GM19463 (cell line): ENCODE measurements at regions not wholly inside any gene's neighbourhood (a gene's known extent, or its start where the extent isn't known, plus 50 kb on each side); places are given as distances from the start of the nearest gene placed in this dataset.

Experiments
- ATAC-seq: cut with Tn5 transposase; IDR thresholded peaks from one replicate; pipeline ENCODE4 v1.9.1; 2021; ENCODE audit warnings: mild to moderate bottlenecking, moderate library complexity; ENCODE audit not compliant: unreplicated experiment

DNA sequence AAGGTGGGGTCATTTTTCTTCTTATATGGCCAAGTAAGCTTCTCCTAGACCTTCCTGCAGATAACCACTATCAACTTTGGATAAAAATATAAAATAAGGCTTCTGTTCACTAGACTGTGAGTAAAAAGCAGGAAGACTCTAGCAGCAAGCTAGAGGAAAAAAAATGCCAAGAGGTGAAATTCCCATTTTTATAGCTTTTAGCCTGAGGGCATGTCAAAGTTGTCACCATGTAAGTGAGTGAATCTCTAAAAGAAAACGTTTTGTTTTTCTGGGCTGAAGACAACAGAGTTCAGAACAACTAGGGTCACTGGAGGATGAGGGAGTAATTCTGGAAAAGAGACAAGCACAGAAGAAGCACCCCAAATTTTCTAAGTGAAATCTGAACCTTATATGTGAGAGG is 143.9 kb upstream of the DIO3 start:
- no peak for ATAC-seq

DNA sequence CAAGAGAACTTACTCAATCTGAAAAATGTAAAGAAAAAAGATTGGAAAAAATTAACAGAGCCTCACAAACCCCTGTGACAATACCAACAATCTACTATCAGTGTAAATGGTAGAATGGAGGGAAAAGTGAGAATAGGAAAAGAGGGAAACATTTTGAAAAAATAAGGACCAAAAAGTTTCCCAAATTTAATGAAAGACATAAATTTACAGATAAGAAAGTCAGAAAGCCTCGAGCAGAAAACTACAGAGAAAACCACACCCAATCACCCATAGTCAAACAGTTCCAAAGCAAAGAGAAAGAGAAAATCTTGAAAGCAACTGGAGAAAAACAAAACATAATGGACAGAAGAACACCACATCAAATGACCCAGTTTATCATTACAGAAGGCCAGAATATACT is 142.7 kb upstream of the DIO3 start:
- no peak for ATAC-seq

DNA sequence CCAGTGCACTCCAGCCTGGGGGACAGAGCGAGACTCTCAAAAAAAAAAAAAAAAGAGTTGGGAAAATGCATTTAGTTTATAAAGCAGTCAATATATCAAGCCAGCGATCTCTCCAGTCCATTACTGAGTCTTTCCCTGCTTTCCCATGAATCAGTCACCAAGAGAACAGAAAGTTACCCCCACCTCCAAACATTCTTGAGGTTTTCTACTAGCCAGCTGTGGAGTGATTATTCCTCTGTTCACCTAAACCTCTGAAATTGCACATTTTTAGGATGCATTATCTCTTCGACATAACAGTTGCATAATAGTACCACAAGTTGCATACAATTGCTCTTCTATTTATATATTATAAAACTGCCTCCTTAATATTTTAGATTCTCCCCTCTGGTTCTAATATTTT is 134.8 kb upstream of the DIO3 start:
- no peak for ATAC-seq

DNA sequence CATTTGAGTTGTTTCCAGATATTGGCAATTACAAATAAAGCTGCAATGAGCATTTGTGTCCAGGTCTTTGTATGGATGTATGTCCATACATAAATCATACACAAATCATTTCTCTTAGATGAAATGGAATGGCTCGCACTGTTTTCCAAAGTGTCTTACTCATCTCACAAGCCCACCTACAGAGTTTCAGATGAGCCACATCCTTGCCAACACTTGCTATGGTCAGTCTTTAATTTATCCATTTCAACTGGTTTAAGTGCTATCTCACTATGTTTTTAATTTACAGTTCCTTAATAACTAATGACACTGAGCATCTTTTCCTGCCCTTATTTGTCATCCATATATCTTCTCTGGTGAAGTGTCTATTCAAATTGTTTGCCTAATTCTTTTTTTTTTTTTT is 132.9 kb upstream of the DIO3 start:
- no peak for ATAC-seq

DNA sequence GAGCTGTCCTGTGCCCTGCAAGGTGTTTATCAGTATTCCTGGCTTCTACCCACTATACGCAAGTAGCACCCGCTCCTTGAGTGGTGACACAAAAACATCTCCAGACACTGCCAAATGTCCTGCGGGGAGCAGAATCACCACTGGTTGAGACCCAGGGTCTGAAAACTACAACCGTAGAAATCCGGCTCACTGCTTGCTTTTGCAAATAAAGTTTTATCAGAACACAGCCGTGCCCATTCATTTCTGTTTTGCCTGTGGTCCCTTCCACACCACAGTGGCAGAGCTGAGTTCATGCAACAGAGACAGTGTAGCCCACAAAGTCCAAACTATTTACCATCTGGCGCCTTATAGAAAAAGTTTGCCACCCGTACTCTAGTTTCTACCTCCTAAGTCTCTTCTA is 125.7 kb upstream of the DIO3 start:
- no peak for ATAC-seq

DNA sequence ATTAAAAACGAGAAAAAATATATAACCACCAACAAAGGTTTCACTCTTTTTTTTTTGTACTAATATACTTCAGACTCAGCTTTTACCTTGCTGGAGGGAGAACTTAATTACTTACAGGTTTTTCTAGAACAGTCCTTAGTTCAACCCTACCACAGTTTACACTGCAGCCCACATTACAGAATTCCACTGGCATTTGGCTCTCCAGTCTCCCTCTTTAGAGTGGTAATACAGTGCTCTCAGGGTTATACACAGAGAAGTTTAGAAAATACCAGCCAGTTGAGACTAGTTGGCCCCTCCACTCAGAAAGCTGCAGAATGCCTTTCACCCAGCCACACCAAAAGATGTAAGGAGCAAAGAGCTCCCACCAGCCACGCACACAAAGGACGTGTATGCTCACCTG is 122.3 kb upstream of the DIO3 start:
- no peak for ATAC-seq

DNA sequence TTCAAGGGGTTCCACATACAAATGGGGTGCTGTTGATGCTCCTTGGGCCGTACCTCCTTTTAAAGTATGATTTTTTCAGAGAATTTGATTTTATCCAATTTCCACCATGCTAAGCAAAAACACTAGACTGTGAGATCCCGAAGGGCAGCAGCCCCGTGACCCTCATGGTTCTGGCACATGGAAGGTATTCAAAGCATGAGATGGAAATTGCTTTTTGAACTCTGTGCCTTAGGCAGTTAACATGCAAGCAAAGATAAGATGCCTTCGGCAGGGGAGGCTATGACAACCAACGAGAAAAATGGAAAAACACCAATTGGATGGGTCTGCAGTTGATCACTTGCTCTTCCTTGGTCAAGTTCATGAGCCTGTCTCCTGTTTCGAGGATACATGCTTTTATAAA is 120.8 kb upstream of the DIO3 start:
- ATAC-seq: no peak

DNA sequence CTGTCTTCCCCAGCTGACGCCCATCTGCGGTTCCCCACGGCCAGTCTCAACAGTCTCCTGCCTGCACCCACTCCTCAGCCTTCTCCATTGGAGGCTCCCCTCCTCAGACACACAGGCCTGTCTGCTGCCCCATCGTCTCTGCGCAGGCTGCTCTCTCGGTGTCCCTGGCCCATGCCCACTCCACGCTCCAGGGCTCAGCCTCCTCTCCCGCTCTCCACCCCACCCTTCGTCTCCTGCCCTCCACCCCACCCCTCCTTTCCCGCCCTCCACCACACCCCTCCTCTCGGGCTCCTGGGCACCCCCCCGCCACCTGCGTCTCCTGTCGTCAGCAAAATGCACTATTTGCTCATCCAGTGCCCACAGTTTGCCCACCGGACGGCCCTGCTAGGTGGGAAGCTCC is 119.6 kb upstream of the DIO3 start:
- ATAC-seq: no peak

DNA sequence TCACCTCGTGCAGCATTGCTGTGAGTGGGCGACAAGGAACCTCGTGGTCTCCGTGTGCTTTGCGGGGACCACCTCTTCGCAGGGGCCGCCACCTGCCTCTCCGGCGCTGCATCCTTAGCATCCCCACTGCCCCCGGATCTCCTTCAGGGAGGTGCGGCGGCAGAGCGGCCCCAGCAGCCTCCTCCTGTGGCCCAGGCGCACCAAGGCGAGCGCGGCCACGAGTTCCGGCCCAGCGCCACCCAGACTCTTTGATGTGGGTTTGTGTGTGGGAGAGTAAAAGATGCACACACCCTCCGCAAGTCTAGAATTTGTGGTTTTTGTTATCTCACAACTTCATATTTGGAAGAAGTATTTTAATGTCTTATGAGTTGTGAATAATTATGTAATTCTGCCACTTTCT is 118.8 kb upstream of the DIO3 start:
- ATAC-seq: no peak

DNA sequence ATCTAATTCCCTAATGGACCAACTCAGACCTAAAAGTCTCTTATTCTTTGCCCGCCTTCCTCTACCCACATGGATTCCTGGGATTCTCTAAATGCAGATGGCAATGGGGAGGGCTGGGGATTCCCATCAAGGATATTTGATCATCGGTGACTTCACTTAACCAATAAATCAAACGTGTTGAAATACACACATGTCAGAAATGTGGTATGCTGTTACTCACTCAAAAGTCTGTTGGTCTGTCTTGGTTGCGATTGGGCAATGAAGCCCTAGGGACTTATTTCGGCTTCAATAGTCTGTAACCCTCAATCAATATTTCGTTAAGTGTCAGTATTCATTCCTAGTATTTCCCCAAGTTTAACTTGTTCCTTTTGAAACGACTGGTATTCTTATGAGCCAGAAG is 117.2 kb upstream of the DIO3 start:
- ATAC-seq: no peak

DNA sequence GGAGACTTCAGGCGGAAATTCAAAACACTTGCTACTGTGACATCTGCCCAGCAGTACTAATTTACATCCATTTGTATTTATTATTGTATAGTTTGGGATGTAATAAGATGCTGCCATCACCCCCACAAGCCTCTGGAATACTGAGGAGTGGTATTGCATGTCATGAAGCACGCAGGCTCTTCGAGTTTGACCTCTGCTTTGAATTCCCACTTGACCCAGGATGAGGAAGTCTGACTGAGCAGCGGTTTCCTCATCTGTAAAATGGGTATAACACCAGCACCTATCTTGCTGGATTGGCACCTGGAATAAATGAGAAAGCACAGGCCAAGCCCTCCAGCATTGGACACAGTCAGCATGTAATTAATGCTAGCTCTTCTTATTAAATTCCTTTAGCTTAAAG is 116.0 kb upstream of the DIO3 start:
- no peak for ATAC-seq

DNA sequence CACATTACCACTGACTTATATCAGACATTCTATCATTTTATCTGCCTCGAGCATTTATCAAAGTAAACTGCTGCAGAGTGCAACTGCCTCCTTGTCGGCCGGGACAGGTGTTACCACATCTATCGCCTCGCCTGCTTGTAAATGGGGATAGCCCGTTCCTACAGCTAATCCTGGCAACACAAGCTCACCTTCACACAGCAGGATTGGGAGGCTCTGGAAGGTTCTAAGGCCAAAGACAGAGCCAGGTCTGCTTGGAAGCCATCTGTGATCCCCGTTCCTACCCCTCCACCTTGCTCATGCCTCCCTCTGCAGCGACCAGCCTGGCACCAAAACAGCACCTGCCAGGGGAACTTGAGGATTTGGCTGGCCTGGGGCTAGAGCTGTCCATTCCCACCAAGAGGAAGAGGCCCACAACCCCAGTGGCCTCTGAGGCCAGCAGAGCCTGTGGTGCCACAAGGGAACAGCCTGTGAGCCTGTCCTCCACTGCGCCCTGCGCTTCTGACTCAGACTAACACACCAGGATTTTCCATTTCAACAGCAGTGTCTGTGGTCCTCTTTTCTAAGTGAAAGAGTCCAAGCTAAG is 114.8 kb upstream of the DIO3 start:
- ATAC-seq: no peak

DNA sequence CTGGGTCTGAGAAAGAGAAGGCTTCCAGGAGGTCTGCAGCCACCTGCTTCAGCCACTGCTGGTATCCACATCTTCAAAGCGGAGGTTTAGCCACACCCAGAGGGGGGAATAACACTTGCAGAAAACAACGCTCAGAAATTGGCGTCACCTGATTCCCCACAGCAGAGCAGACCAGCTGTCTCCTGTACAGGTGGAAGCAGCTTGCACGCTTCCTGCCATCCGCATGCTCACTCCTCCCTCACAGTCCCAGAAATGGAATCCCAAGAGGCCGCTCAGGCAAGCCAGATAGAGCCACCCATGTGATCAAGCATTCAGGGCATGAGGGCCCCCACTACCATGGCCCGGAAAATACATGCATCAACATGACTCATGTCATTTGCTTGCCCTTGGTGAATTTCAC is 112.2 kb upstream of the DIO3 start:
- ATAC-seq: no peak

DNA sequence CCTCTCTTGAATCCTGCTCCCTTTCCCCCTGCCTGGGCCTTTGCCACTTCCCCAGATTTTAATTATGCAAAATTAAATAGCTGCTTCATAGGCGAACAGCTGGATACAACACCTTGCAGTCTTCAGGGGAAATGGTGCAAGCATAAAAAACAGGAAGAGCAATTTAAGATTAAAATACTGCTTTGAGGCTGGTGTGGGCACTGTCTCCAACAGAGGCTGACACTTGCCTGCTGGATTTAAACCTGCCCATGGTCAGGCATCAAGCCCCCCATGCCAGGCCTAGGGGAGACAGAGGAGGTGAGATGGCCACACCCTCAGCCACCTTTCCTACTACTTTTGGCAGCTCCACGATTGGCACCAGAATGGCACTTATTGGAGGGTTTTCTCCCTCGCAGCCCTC is 110.1 kb upstream of the DIO3 start:
- no peak for ATAC-seq

DNA sequence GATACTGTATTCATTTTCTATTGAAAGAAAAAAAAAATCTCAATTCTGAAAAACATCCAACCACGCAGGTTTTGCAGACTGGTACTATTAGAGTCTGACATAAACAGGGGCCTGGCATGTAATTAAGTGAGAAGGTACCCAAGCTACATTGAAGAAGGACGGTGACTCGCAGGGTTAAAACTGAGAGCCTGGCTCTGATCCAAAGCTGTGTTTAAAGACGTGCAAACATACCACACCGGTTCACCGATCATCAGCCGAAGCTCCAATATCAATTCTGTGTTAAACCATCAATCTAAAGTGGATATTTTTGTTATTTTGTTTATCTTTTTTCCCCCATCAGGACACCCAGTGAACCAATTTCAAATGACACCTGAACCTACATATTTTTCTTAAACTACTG is 108.1 kb upstream of the DIO3 start:
- ATAC-seq: no peak

DNA sequence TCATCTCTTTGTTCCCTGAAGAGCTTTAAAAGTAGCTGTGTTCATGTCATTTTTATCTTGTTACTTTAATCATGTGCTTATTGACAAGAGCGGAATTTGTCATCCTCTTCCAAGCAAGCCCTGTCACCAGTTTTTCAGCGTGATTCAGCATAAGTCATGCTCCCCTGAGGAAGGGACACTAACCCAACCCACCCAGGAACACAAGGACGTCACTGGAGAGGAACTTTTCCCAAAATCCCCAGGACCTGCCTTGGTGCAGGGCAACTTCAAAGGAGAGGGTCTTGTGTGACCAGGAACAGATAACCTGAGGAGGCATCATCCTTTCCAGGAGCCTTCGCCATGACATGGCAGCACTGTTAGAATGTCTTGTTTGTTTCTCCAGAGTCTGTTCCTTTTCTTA is 107.1 kb upstream of the DIO3 start:
- no peak for ATAC-seq

DNA sequence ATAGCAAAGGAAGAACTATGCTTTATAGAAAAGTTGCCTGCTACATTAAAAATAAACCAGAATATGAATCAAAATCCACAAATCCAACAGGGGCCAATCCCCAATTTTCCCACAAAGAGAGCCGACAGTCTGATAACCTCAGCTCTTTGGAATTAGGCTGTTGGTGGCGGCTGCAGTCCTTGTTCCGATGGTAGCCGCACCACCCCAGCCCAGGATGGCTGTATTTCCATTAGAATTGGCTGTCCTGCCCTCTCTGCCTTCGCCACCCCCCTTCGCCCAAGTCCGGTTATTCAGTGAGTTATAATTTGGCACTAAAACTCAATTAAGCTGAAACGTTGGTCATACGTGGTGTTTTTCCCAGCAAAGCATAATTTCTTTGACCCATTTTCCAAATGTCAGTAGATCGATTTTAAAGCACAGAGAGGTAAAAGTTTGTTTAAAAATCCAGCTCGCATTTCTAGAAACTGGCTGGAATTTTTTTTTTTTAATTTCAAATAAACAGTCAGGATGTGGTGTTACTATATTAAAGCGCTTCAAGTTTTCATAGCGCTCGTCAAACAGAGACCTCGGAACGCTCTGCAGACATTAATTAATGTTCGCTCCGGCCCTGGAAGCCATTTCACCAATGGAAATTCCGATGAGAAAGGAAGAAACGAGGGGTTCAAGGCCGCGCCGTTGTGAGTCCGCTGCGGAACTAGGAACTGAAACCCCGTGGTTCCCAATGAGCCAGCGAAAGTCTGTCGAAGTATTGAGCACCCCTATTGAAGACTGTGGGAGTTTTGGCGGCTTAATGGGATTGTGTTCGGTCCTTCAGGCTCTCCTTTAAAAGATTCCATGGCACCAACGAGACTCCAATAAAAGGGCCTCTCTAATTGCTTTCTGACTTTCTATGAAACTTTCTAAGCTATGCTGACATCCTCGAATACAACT is 104.8 kb upstream of the DIO3 start:
- ATAC-seq: no peak

DNA sequence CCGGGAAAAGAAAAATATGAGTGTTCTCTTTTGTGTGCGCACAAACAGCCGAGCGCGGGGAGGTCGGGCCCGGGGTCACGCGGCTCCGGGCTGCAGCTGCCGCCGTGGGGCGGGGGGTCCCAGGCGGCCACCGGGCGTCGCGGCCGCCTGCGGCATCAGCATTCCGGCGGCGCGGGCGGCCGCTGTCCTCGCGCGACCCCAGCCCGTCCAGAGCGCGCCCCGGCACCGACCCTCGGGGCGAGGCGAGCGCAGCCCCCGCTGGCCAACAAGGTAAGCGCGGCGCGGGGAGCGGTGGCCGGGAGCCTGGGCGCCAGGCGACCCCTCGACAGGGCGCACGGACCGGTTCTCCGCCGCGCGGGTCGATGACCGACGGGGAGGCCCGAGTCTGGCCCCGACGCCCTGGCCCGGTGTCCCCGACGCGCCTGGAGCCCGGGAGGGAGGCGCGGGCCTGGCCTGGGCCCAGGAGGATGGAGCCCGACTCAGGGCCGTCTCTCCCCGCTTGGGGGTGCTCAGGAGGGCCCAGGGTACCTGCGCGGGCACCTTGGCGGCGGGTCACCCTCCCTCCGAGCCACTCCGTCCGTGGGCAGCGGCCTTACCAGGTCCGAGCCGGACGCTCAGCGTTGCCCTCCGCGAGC is 103.9 kb upstream of the DIO3 start:
- ATAC-seq: no peak

DNA sequence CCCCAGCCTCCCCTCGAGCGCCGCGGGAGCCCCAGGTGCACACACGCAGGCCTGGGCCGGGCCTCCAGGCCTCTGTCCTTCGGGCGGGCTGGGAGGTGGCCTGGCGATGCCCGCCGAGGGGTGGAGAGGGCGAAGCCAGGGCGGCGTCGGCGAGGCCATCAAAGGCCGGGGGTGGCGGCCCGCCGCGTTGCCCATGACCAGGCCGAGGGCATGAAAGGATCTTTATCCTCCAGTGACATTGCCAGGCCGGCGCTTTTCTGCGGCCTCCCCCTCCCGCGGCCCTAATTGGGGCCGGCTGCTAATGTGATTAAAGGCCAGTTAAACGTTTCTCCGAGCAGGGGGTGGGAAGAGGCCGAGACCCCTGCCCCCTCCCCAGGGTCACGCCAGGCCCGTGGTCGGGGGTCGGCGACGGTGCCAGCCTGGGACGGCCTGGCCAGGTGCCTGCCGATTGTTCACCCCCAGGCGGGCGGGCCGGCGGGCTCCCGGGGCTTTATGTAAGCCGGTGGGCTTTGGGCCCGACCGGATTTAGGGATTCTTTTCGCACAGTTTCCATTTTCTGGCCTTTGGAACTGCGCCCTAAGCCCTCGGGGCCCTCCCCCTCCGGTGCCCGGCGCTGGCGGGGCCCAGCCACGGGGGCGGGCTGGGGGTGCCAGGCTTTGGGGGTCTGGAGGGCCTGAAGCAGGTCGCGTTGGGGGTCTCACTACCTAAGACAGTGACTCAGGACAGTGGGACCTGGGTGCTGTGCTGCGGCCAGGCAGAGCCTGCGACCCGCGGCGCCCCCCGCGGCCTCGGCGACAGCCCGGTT is 103.2 kb upstream of the DIO3 start:
- no peak for ATAC-seq

DNA sequence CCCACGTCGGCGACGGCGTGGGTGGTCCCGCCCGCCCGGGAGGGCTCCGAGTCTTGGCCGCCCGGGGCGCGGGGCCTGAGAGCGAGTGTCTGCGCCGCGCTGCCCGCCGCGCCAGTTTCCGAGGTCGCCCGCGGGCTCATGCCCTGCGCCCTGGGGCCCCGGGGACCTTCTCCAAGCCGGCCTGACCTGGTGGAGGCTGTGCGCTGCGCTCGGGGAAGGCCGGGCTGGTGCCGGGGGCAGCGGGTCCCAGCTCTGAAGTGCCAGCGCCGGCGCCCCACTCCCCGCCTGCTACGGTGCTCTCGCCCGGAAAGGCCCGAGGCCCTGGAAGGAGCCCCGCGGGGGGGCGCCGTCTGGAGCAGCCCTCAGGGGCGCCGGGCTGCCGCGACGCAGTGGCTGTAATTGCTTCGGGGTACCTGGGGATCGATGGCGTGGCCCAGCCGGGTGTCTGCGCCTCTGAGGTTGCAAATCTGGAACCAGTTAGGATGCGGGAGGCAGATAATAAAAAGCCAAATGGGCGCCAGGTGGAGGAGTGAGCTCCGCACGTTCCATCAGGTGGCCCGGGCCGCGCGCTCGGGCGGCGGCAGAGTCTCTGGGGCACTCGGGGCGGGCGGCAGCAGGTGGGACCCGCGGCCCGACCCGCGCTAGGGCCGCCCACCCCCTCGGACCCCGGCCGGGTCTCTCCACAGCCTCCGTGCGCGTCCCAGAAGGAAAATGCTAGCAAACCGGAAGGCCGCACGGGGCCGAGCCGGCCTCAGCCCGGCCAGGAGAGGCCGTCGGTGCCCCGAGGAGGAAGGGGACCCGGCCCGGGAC is 102.3 kb upstream of the DIO3 start:
- no peak for ATAC-seq

DNA sequence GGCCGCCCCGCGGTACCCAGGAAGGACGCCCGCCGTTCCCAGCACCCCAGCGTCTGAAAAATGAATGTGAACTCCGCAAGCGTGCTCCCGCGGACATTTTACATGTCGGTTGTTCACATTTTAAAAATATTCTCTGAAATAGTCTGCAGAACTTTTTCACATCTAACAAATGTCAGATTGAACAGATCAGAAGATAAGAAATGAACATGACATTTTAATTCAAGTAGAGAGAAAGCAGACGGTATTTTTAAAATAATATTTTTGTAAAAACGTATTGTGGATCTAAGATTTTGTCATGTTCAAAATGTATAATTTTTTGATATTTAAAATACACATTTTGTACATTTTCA is 101.8 kb upstream of the DIO3 start:
- ATAC-seq: no peak
